IPS-11a (cell line): ENCODE measurements at regions not wholly inside any gene's neighbourhood (a gene's known extent, or its start where the extent isn't known, plus 50 kb on each side); places are given as distances from the start of the nearest gene placed in this dataset.

Experiments used
- H3K4me3 ChIP-seq: one replicate; pipeline ENCODE4 v1.5.1; 2013; ENCODE audit warnings: low read depth, low read length, control low read depth

GRCh38 chr3:159910991-159911663, 77.5 kb upstream of the IL12A start:
- H3K4me3 ChIP-seq = no peak overlapping the region

- no peak overlapping the region for H3K4me3 ChIP-seq
Measured at GRCh38 chr3:159911664-159912037, 77.0 kb upstream of the IL12A start.

- H3K4me3 ChIP-seq = no peak overlapping the region
Measured at GRCh38 chr3:159913712-159914414, 74.8 kb upstream of the IL12A start.

- no peak overlapping the region for H3K4me3 ChIP-seq
Measured at GRCh38 chr3:159914426-159914825, 74.2 kb upstream of the IL12A start.

GRCh38 chr3:159916052-159916451, 72.6 kb upstream of the IL12A start:
- no peak overlapping the region for H3K4me3 ChIP-seq

- no peak overlapping the region for H3K4me3 ChIP-seq
Measured at GRCh38 chr3:159917141-159917540, 71.5 kb upstream of the IL12A start.

- no peak overlapping the region for H3K4me3 ChIP-seq
Measured at GRCh38 chr3:159919873-159920272, 68.8 kb upstream of the IL12A start.

GRCh38 chr3:159922193-159922840, 66.3 kb upstream of the IL12A start:
- H3K4me3 ChIP-seq = no peak overlapping the region

GRCh38 chr3:159922861-159923312, 65.7 kb upstream of the IL12A start:
- no peak overlapping the region for H3K4me3 ChIP-seq

GRCh38 chr3:159923336-159923735, 65.3 kb upstream of the IL12A start:
- H3K4me3 ChIP-seq = no peak overlapping the region

GRCh38 chr3:159923956-159924355, 64.7 kb upstream of the IL12A start:
- no peak overlapping the region for H3K4me3 ChIP-seq

GRCh38 chr3:159924411-159924810, 64.2 kb upstream of the IL12A start:
- H3K4me3 ChIP-seq = no peak overlapping the region

- no peak overlapping the region for H3K4me3 ChIP-seq
Measured at GRCh38 chr3:159925248-159925647, 63.4 kb upstream of the IL12A start.

- H3K4me3 ChIP-seq = no peak overlapping the region
Measured at GRCh38 chr3:159926573-159926972, 62.1 kb upstream of the IL12A start.

GRCh38 chr3:159928071-159928491, 60.6 kb upstream of the IL12A start:
- H3K4me3 ChIP-seq = no peak overlapping the region

GRCh38 chr3:159928666-159929065, 60.0 kb upstream of the IL12A start:
- no peak overlapping the region for H3K4me3 ChIP-seq

GRCh38 chr3:159929171-159930141, 59.2 kb upstream of the IL12A start:
- H3K4me3 ChIP-seq = no peak overlapping the region

GRCh38 chr3:159934216-159934615, 54.4 kb upstream of the IL12A start:
- no peak overlapping the region for H3K4me3 ChIP-seq

- H3K4me3 ChIP-seq = no peak overlapping the region
Measured at GRCh38 chr3:159936541-159936940, 52.1 kb upstream of the IL12A start.

- no peak overlapping the region for H3K4me3 ChIP-seq
Measured at GRCh38 chr3:159937561-159938166, 51.0 kb upstream of the IL12A start.
